GM10248 (cell line): ENCODE measurements at regions not wholly inside any gene's neighbourhood (a gene's known extent, or its start where the extent isn't known, plus 50 kb on each side); places are given as distances from the start of the nearest gene placed in this dataset.

Source experiments
- CTCF ChIA-PET: fragments of 300-600 bp; sonication (Branson Sonifier 250); formaldehyde crosslinking; extraction: SDS; loops from one replicate; lab custom pipeline; 2021; ENCODE audit warnings: antibody characterized with exemption; lab: Yijun Ruan, JAX
- POLR2A ChIA-PET: fragments of 350-650 bp; sonication (Branson Sonifier 250); formaldehyde crosslinking; extraction: SDS; loops from one replicate; lab custom pipeline; 2020; ENCODE audit warnings: antibody characterized with exemption; lab: Yijun Ruan, JAX
- DNase-seq: peaks from one replicate; pipeline ENCODE4 v3.0.0; 2012; ENCODE audit errors: extremely low spot score
- CTCF ChIP-seq: IDR thresholded peaks from 2 replicates; pipeline ENCODE4 v1.5.1; 2012; ENCODE audit warnings: mild to moderate bottlenecking, low read depth; ENCODE audit errors: extremely low read depth, missing control alignments, control extremely low read depth

DNA sequence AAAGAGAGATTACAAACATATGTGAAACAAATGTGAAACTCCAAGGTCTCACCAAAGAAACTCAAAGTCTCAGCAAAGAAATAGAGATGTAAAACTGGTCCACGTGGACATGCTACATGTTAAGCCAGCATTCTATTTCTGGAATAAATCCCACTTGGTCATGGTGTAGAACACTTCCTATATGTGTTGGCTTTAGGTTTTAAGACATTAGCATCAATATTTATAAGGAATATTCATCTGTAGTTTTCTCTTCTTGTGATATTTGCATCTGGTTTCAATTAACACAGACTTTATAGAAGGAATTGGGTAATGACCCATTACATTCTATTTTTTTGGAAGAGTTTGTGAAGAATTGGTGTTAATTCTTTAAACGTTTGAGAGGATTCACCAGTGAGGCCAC is 133.1 kb downstream of the COPS8 start:
- no peak for TF ChIP-seq CTCF
- POLR2A ChIA-PET = no interaction called here
- no peak for DNase-seq
- CTCF ChIA-PET = no interaction called here

DNA sequence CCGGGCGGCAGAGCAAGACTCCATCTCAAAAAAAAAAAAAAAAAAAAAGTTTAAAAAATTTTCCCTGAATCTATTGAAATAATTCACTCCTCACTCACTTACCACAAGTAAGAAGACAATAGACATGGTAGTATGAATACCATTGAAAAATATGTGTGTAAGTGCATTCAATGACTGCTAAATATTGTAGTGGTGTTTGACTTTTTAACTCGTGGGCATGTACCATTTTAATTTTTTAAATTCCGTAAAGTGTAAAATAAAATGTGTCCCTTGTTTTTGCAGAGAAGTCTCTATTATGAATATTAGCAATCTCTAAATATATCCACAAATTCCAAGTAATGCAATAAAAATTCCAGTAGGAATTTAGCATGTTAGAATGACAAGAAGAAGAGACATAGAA is 134.1 kb downstream of the COPS8 start:
- TF ChIP-seq CTCF = no peak
- ChIA-PET CTCF (no interaction called here), POLR2A (no interaction called here)
- DNase-seq = no peak

DNA sequence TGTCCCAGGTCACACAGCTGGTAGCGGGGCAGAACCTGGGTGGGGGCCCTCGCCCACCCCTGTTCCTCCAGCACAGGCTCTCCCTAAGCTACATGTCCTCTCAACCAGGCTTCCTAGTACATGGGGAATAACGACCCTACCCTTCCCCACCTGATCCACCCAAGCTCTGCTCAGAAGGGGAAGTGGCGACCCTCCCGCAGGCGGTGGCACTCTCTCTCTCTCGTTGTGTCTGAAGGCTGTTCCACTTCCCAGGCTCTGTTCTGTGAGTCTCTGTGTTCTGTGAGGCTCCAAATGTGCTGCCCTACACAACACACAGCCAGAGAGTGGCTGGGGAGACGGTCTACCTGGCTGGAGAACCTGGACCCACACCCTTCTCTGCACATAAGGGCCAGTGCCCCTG is 135.8 kb downstream of the COPS8 start:
- no peak for TF ChIP-seq CTCF
- DNase-seq = no peak
- ChIA-PET CTCF (no interaction called here), POLR2A (no interaction called here)

GRCh38 chr2:237222178-237222577 is 136.5 kb downstream of the COPS8 start:
- no peak for TF ChIP-seq CTCF
- ChIA-PET POLR2A (no interaction called here), CTCF (no interaction called here)
- DNase-seq = no peak

DNA sequence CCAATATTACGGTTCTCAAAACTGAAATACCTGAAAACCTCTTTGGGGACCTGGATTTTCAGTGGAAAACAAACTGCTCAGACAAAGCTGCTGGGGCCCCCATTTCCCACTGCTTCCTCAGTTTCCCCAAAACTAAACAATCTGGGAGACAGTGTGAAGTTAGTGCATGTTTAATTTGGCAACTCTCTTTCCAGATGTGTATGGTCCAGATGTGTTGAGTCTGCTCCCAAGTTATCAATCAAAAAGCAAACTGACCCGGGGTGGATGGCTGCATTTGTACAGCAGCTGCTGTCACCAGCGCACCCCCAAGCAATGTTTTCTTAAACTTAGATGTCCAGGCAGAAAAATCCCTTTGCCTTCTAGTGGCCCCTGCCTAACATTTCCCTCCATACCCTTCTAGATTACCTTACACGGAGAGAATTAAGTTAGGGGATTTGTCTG is 136.9 kb downstream of the COPS8 start:
- CTCF ChIA-PET = no interaction called here
- no peak for TF ChIP-seq CTCF
- DNase-seq = no peak
- POLR2A ChIA-PET = no interaction called here

DNA sequence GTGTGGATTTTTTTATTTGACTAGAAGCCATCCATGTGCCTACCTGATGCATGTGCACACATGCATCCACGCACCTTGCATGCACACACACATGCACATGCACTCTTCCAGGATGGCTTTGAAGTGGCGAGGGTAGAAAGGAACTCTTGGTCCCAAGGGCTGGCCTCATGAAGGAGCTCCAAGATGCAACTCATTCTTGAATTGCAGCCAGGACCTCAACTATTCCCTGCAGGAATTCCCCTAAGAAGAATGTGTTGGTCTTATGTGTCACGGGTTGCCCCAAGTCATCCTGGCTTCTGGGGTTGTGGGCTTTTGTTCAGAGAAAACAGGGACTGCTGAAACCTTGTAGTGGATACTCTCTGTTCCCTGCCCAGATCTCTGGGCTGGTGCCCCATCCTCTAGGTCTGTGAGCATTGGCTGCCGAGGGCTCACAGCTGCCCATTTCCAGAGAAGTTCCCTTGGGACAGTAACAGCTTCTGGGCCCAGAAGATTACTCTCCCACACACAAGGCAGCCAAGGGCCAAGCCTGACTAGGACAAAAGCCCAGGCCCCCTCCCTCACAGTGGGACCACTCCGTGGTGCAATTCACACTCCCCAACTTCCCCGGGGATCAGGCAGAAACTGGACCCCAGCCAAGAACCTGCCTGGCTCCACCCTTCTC is 137.6 kb downstream of the COPS8 start:
- ChIA-PET POLR2A (no interaction called here), CTCF (no interaction called here)
- no peak for DNase-seq
- TF ChIP-seq CTCF = no peak
